ENCODE measurements at regions not wholly inside any gene's neighbourhood (a gene's known extent, or its start where the extent isn't known, plus 50 kb on each side); places are given as distances from the start of the nearest gene placed in this dataset.

DNA sequence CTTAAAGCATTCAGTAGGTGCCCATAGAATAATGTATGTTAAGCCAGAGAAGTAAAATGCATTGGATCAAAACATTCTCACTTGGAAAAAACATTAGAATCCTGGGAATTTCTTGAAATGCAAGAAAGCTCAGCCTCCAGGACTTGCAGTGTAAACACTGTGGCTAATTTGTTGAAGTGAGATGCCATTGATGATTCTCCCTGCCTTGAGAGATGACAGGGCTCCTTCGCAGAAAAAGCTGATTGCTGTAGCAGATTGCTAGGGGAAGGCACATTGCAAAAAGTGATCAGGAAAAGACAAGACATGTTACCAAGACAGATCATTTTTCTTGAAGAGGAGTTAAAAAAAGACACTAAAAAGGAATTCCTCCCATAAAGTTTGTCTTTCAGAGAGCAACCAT is 204.2 kb upstream of the HMGA2 start:
- TF ChIP-seq ZFX (IDR thresholded peaks at IDR 0.05; ENCODE audit: borderline replicate concordance): no peak
- TF ChIP-seq, protein P1, sequence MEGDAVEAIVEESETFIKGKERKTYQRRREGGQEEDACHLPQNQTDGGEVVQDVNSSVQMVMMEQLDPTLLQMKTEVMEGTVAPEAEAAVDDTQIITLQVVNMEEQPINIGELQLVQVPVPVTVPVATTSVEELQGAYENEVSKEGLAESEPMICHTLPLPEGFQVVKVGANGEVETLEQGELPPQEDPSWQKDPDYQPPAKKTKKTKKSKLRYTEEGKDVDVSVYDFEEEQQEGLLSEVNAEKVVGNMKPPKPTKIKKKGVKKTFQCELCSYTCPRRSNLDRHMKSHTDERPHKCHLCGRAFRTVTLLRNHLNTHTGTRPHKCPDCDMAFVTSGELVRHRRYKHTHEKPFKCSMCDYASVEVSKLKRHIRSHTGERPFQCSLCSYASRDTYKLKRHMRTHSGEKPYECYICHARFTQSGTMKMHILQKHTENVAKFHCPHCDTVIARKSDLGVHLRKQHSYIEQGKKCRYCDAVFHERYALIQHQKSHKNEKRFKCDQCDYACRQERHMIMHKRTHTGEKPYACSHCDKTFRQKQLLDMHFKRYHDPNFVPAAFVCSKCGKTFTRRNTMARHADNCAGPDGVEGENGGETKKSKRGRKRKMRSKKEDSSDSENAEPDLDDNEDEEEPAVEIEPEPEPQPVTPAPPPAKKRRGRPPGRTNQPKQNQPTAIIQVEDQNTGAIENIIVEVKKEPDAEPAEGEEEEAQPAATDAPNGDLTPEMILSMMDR (IDR thresholded peaks at IDR 0.05): no peak
- H3K27ac ChIP-seq: no peak overlapping the region

DNA sequence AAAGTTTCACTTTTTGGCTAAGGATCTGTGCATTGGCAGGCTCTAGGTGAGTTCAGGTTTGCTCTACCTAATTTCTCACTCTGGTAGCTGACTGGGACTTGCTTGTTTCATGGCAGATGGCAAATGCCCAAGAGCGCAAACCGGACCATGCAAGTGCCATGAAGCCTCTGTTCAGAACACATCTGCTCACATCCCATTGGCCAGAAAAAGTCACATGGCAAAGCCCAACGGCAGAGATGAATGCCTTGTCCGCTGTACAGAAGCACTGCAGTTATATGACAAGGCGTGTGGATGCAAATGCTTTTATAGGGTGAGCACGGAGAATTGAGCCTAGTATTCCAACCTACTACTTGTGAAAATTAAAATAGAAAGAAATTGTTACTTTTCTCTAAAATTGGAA is 202.2 kb upstream of the HMGA2 start:
- no peak overlapping the region for H3K27ac ChIP-seq
- TF ChIP-seq, protein P1 (IDR thresholded peaks at IDR 0.05): no peak
- no peak for TF ChIP-seq ZFX (IDR thresholded peaks at IDR 0.05; ENCODE audit: borderline replicate concordance)

DNA sequence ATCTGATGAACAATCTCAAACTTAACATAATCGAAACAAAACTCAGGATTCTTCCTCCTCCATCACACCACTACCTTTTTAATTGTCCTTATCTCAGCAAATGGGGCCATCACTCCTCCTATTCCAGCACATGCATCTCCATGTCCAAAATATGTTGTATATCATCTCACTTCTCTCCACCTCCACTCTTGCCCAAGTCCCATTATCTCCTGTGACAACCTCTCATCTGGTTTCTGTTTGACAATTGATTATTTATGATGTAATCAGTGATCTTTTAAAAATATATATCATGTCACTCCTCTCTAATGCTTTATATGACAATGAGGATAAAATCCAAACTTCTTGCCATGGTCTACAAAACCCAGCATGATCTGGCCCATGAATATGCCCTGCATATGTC is 200.8 kb upstream of the HMGA2 start:
- TF ChIP-seq, protein P1 (IDR thresholded peaks at IDR 0.05): no peak
- TF ChIP-seq ZFX (IDR thresholded peaks at IDR 0.05; ENCODE audit: borderline replicate concordance): no peak
- H3K27ac ChIP-seq: no peak overlapping the region

DNA sequence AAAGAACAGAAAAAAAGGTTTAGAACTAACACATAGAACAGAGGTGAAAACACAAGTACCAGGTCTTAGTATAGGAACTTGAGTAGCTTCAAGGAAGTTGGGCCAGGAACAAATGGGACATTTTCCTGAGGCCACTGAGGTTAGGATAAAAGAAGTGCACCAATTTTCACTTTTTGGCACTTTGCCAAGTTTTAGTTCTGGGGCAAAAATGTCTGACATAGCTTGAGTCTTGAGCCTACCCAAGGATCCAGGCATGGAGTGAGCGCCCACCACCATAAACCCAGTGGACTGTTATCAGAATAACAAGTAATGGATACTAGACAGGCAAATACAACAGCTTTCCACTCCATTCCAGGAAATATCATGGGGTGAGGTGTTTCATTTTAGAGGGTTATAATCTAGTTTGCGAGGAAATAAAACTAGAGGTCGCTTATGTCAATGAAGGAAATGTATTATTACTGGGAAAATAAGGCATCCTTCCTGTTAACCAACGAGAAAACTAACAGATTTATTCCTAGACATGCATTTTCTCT is 199.7 kb upstream of the HMGA2 start:
- no peak for TF ChIP-seq ZFX (IDR thresholded peaks at IDR 0.05; ENCODE audit: borderline replicate concordance)
- TF ChIP-seq, protein P1 (IDR thresholded peaks at IDR 0.05): no peak
- H3K27ac ChIP-seq: no peak overlapping the region

DNA sequence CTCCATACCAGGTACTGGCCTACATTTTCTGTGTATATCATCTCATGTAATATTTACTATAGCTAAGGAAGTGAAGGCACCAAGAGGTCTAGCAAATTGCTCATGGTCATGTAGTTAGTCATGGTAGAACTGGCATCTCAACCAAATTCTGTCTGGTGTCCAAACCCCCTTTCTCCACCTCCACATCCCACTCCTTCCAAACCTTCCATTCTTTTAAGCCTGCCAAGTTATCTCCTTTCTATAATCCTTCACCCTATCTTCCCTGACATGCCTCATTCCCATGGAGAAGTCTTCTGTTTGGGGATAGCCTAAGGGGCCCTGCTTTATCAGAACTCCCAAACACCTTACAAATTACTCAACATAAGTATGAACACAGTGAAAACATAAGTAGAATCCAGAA is 196.2 kb upstream of the HMGA2 start:
- TF ChIP-seq ZFX (IDR thresholded peaks at IDR 0.05; ENCODE audit: borderline replicate concordance): no peak
- TF ChIP-seq, protein P1 (IDR thresholded peaks at IDR 0.05): no peak
- no peak overlapping the region for H3K27ac ChIP-seq

DNA sequence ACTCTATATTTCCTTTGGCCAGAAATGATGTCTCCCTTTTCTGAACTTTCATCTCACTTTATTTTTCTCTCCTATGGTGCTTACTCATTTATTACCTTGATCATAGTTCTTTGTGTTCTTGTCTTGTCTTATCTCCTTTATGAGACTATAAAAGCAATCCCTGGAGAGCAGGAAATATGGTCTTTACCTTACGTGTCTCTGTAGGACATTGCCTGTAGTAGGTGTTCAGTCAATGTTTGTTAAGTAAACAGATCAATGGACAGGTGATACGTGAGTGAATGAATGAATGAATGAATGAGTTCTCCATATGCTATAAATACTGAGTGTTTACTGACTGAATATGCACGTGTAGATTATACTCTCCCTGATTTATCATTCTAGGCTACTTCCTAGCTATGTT is 193.7 kb upstream of the HMGA2 start:
- H3K27ac ChIP-seq: no peak overlapping the region

DNA sequence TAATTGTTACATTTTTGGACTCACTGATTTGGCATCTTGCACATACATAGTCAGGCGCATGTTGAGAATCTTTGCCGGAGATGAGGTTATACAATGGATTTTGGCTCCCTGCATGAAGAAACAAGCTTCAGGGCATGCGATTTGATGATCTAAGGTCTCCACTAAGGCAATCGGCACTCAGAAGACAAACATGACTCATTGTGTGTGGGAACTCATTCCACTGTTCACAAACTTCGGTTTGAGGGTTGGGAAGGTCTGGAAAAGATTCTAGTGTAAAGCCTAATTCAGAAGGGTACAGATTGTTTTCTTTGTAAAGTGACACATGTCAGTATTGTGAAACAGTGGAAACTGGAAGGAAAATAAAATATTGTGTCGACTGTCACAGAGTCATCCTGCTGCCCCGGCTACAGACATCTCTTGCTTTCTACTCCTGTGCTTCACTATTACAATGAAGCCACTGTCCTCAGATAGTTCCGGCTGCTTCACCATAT is 192.6 kb upstream of the HMGA2 start:
- H3K27ac ChIP-seq: no peak overlapping the region

More for the DNA sequence above, 193.7 kb upstream of the HMGA2 start:
- TF ChIP-seq, protein P1 (IDR thresholded peaks at IDR 0.05): no peak
- TF ChIP-seq ZFX (IDR thresholded peaks at IDR 0.05; ENCODE audit: borderline replicate concordance): no peak

More for the DNA sequence above, 192.6 kb upstream of the HMGA2 start:
- TF ChIP-seq ZFX (IDR thresholded peaks at IDR 0.05; ENCODE audit: borderline replicate concordance): no peak
- TF ChIP-seq, protein P1 (IDR thresholded peaks at IDR 0.05): no peak

Data from 22Rv1 (cell line).